ENCODE measurements at regions not wholly inside any gene's neighbourhood (a gene's known extent, or its start where the extent isn't known, plus 50 kb on each side); places are given as distances from the start of the nearest gene placed in this dataset.

- no peak for TF ChIP-seq CTCF (IDR thresholded peaks at IDR 0.05; ENCODE audit: insufficient read depth, low read length, poor library complexity, severe bottlenecking)
- no peak for TF ChIP-seq EZH2phosphoT487 (conservative IDR thresholded peaks at IDR 0.05; ENCODE audit: low read length)
These were observed 167.0 kb upstream of the C1orf174 start for GRCh38 chr1:4066860-4067599.
